Activated CD4-positive, alpha-beta T cell treated with anti-CD3 and anti-CD28 coated beads, Interleukin-2, amount 50 U/mL, for 48 hours (primary cell): ENCODE measurements at regions not wholly inside any gene's neighbourhood (a gene's known extent, or its start where the extent isn't known, plus 50 kb on each side); places are given as distances from the start of the nearest gene placed in this dataset.

ENCODE experiments used
- DNase-seq, 2 experiments: peaks; one replicate each; pipeline ENCODE4 v3.0.0-alpha.2; 2020

- DNase-seq = no peak
Observed at GRCh38 chr1:219467524-219467923, 145.4 kb downstream of the ZC3H11B start.

GRCh38 chr1:219466766-219467165 lies 146.1 kb downstream of the ZC3H11B start:
- no peak for DNase-seq

DNA sequence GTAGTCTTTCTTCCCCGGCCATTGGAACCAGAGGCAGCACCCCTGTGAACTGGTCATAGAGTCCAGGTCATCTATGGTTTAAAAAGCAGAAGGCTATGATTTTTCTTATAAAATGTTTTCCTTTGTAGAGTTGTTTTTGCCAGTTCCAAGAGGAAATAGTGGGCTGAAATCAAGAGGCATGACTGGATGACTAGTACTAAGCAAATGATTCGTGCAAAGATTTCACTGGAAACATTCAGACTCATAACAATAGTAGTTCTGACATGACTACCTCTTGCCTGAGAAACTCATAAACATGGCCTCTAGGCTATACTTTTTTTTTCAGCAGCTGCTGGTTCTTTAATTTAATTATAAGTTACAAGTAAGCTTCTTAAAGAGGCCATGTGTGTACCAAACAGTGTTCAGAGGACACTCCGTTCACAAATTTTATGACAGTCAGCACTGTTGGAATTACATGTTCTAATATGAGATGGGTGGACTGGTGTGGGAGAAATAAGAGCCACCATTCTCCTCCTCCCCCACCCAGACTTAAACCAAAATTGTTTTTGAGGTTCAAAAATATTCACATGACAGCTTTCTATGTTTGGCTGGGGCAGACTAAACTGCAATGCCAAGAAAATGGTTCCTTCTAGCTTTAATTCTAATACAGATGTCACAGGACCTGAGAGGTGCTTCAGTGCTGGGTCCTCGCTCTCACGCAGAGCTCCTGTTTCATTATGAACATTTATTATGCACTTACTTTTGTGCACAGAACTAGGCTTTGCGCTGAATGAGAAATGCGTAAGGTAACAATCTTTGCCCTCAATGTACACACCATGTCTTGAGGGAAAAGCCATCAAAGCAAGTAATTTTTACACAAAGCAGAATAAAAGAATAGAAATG lies 147.5 kb downstream of the ZC3H11B start:
- DNase-seq = peak; percentile 4 to 15

- DNase-seq = no peak
Observed at GRCh38 chr1:219463636-219464035, 149.3 kb downstream of the ZC3H11B start.

DNA sequence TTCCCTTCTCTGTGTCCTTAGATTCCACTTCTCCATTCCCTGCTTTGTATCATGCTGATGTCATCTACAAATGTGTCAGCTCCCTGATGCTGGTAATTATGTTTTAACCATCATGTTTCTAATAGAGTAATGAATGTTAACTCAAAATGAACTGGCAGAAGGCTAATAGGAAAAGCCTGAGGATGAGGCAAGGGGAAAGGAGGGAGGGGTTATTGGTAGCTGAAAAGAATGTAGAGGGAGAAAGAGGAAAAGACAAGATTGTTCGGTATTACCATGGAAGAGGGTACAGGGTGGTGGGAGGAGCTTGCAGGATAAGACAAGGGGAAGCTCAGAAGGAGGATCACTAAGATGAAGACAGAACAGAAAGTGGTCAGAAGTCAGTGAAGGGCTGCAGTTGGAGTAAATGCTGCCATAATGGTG lies 150.9 kb downstream of the ZC3H11B start:
- DNase-seq = no peak

DNA sequence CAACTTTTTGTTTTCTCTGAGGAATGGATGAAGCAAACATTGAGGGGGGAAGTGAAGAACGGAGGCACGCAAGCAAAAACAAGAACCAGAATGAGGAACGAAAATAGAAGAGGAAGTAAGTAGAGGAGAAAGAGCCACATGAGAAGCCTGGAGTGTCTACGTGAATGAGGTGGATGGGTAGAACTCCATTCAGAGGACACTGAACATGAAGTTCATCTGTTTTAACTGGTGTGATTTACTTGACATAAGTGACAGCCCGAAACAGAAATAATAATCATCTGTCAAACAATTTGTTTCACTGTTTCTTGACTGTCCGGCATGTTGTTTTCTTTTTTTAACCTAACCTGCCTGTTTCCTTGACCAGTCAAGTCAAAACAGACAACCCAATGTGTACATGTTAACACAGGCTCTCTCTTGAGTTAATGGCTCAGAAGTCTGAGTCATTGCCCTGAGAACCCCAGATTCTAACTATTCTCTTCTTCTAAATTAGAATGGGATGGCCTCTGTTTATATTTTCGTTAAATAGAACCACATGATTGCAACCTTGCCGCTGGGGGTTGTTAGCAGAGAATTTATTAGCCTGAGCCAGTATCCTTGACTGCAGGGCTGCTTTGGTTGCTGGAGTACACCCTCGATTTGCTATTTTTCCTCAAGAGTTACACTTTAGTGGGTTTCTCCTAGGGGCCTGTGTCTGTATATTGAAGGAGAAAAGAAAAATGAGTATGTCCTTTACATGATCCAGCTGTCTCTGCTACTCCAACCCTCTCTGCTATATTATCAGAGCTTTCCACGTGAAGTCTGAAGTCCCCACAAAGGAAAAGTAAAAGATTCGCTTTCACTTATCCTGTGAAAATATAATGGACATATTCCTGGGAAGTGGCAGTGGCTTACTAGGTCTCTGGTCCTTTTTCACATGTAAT lies 151.7 kb downstream of the ZC3H11B start:
- no peak for DNase-seq

DNA sequence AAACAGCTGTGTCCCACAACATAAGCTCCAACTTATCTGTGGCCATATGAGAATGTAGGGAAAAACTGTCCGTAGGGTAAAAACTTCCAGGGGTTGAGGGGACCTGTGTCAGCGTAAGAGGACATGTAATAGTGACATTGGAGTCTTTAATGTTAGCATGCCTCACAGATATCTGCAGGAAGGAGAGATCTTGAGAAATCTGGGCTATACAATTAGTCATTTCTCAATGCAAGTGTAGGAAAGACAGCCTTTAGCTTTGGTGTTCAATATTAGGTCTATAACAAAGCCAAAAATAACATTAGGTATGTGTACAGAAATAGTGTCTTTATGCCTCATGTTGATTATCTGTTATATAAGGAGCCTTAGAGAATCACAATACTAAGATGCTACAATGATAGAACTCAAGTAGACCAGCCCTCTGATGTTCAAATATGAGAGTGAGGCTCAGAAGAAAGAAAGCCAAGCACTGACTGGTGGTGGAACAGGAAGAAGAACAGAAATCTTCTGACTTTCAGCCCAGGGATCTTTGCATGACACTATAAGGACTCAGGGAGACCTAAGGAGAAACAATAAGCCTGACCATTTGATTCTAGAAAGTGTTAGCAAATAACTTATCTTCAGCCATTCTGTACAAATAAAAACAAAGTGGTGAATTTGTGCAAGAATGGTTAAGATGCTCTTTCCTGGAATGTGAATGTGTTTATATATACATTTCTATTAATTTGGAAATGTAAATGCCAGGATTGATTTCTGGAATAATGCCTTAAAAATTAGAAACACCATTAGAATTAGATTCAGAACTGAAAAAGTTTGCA lies 152.6 kb downstream of the ZC3H11B start:
- no peak for DNase-seq

DNA sequence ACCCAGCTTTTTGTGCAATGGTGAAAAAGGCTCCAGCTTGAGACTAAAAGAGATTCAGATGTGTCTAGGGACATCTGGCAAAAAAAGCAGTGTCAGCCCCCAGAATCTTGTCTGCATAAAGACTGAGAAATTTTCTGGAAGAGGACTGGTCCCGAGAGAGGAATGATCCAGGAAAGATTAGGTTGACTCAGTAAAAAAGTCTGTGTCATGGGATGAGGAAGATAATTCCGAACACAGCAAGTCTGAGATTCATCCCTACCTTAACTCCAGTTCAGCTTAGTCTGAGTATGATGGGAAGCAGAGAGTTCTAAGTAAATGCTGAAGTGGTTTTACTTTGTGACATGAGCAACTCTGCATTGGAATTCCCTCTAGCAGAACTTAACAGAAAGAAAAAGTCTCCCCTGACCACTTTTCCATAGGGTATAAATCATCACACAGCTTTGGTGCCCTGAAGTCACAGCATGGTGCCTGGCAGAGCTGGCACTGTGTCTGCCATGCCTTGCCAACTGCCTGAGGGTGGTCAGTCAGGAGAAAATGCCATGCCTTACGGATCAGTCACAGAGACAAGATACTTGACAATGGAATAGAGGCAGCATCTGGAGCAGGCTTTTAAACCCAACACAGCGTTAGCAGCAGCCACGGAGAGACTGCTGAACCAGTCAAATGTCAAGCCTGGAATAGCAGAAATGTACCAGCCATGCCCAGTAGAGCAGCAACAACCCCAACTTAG lies 153.4 kb downstream of the ZC3H11B start:
- DNase-seq = no peak

DNA sequence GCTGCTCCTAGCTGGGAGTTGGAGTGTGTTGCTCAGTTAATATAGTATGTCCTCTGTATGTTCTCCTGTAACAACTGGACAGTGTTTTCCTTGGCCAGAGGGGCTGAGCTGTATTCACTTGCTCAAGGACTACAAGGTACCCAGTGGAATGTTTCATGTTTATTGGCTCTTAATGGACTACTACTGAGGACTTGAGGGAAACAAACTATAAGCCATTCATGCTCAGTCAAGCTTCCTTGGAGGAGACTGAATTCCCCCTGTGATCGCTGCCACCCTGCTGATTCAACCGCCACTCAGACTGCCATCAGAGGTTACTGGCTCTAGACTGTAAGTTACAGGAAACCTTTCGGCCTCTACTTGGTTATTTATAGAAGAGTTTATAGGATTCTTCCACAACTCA lies 166.6 kb downstream of the ZC3H11B start:
- DNase-seq = no peak

DNA sequence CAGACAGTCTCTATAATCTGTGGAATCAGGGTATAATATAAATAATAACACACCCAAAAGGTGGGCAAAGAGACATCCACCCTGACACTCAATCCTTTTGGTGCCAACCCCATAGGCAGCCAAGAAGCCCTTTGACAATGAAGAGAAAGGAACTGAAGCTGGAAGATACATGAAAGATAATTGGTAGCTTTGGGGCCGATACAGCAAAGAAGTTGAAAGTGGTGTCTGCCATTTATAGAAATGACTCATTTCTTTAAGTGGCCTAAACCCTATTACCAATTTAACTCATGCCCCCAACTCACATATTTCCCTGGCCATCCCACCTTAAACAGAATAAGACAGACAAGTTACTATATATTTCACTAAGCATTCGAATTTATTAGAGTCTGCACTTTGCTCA lies 167.0 kb downstream of the ZC3H11B start:
- DNase-seq = no peak

DNA sequence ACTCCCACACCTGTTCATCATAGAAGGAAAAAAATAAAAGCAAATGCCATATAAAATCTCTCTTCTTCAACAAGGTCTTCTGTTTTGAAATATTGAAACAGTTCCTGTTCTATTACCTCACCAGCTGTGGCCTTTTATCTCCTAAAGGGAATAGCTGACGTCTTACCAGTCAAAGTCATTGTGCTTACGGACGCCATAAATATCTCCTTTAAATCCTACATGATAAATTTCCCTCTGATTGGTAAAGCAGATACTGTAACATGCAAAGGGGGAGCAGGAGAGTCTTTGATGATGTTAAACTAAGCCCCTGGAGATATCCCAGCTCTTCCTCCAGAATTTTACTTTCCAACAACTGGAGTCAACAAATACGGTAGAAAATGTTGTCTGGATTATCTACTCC lies 168.4 kb downstream of the ZC3H11B start:
- DNase-seq = no peak

- DNase-seq = no peak
Observed at GRCh38 chr1:219443763-219444162, 169.1 kb downstream of the ZC3H11B start.

- no peak for DNase-seq
Observed at GRCh38 chr1:219442611-219443061, 170.3 kb downstream of the ZC3H11B start.

DNA sequence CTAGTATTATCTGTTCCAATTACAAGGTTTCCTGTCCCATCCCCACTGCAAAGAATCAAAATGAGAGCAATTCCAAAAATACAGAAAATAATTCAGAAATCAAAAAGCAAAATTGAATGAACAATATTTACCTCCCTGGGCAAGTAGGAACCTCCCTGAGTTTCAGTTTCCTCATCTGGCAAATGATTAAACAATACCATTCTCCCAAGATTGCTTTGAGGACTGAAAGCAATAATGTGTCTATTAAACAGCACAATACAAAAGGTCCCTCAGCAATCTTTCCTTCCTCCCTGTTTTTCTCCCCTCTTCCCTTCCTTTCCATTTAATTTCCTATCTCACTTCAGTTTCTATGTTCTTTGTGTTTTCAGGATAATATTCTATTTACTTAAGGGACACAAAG lies 171.0 kb downstream of the ZC3H11B start:
- DNase-seq = no peak

DNA sequence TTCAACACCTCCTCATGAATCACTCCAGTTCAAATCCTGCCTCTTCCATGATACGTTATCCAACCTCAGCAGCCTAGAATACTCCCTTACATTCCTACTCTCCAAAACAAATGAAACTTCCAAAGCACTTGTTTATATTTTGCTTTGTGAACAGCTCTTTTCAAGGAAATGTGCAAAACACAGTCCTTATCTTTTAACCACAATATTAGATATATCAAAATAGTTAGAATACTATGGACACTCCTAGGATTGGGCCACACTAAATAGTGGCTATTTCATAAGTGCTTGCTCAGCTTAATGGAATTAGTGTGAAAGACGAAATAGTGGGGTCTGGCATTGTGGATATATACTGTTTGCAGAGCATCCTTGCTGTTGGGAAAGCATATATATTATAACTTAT lies 173.5 kb downstream of the ZC3H11B start:
- no peak for DNase-seq

DNA sequence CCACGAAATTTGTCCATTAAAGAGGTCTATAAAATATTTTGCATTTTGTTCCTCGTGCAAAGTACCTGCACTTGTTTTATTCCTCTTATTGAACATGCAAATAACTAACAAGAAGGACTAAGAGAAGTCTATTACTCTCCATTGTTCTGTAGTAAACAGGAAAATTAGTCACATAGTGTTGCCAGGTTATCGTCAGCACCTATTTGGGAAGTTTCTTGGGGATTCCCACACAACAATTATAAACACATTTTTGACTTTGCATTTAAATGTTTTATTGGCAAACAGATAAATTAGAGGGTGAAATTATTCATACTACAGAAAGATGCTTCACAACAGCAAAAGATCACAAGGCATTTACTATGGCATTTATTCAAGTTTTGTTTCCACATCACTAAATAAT lies 174.5 kb downstream of the ZC3H11B start:
- DNase-seq = no peak

DNA sequence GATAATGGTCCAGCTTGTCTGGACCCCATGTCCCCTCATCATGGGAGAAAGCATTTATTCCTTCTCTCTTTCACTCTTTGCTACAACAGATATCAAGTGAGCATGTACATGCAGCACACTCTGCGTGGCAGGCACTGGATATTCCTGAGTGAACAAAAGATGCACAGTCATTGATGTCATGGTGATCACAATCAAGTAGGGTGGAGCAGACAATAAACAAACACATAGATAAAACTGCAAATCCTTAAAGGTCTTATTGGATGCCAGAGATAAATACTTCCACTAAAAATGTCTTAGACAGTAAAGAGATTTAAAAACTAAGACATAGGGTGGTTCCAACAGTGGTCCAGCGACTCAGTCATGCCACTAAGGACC lies 178.0 kb downstream of the ZC3H11B start:
- DNase-seq = no peak

GRCh38 chr1:219434285-219434922 lies 178.5 kb downstream of the ZC3H11B start:
- DNase-seq = no peak

GRCh38 chr1:219433496-219434131 lies 179.3 kb downstream of the ZC3H11B start:
- DNase-seq = no peak

- no peak for DNase-seq
Observed at GRCh38 chr1:219433001-219433400, 179.9 kb downstream of the ZC3H11B start.

DNA sequence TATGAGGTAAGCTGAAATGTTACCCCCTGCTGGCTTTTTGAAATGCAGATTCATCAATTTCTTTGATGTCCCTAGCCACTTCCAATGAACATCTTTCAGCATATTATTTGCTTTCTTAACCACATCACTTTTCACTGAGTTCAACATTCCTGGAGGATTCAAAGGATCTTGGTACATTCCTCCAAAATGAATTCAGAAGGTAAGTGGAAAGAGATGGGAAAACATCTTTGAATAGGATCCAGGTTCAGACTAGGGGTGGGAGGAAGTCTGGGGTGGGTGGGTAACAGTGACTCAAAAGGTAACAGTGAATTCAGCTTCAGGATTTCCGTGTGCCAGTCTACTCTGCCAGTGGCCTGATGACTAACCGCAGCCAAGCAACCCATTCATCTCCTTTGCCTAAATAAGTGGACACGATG lies 180.7 kb downstream of the ZC3H11B start:
- peak; percentile 1 to 11 for DNase-seq
